HUES48 (cell line): ENCODE measurements at regions not wholly inside any gene's neighbourhood (a gene's known extent, or its start where the extent isn't known, plus 50 kb on each side); places are given as distances from the start of the nearest gene placed in this dataset.

Experiments used
- H3K27ac ChIP-seq: one replicate; pipeline ENCODE4 v1.7.0; 2013; ENCODE audit warnings: low read depth, low read length, inconsistent platforms
- H3K27me3 ChIP-seq: 2 replicates; pipeline ENCODE4 v1.6.1; 2013; ENCODE audit warnings: mild to moderate bottlenecking, low read length; ENCODE audit not compliant: control insufficient read depth, insufficient read depth
- H3K36me3 ChIP-seq: 2 replicates; pipeline ENCODE4 v1.6.1; 2013; ENCODE audit warnings: low read length; ENCODE audit not compliant: control insufficient read depth, insufficient read depth
- H3K4me1 ChIP-seq: 2 replicates; pipeline ENCODE4 v1.6.1; 2013; ENCODE audit warnings: mild to moderate bottlenecking, low read length; ENCODE audit not compliant: control insufficient read depth, insufficient read depth
- H3K4me3 ChIP-seq: 2 replicates; pipeline ENCODE4 v1.5.1; 2013; ENCODE audit warnings: mild to moderate bottlenecking, low read depth, low read length
- H3K9ac ChIP-seq: 2 replicates; pipeline ENCODE4 v1.6.1; 2013; ENCODE audit warnings: mild to moderate bottlenecking, low read depth, low read length, moderate library complexity
- H3K9me3 ChIP-seq: 2 replicates; pipeline ENCODE4 v1.6.1; 2013; ENCODE audit warnings: low read length; ENCODE audit not compliant: control insufficient read depth, insufficient read depth

DNA sequence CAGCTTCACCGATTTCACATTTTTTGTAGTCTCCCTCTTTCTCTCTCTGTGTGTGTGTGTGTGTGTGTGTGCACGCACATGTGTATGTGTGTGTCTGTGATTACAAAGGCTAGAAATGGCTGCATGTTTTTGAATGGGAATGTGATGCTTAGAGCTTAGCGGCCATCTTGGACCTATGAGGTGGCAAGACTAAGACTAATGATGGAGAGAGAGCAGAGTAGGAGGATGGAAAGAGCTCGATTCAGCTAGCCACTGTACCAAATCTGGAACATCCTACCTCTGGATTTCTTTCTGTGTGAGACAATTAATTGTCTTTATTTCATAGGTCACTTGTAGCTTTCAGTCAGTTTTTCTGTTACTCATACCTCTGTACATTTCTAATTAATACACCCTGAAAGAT is 205.1 kb downstream of the PCSK1 start:
- H3K9ac ChIP-seq = no peak overlapping the region
- H3K27ac ChIP-seq = no peak overlapping the region
- H3K27me3 ChIP-seq = no peaks in the 10 kb centered on the region
- no peak overlapping the region for H3K4me3 ChIP-seq
- no peaks in the 10 kb centered on the region for H3K9me3 ChIP-seq
- no peaks in the 10 kb centered on the region for H3K4me1 ChIP-seq
- H3K36me3 ChIP-seq = no peaks in the 10 kb centered on the region

DNA sequence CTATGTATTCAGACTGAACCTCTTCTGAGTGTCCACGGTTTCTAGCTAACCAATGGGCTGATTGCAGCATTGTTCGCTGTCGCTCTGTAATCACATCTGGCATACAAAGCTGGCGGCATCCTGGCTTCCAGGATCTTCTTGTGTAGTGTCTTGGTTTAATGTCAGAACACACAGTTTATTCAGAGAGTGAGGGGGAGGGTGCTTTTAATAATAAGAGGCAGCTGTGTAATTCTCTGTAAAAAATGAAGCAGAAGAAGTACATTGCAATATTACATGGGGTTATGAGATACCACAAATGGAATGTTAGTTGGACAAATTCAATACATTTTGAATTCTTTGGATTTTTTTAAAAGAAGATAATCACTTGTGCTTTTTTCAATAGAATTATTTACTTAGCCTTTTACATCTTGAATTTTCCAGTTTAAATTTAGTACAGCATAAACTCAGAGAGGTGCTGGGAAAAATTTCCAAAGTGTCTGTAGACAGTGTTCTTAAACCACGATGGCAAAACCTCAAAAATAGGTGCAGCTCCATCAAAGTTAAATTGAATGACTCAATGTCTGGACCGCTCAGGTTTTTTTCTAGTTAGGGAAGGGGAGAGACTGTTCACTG is 206.0 kb downstream of the PCSK1 start:
- Histone ChIP-seq H3K4me1 (no peaks in the 10 kb centered on the region), H3K27me3 (no peaks in the 10 kb centered on the region), H3K36me3 (no peaks in the 10 kb centered on the region), H3K9me3 (no peaks in the 10 kb centered on the region), H3K9ac (no peak overlapping the region), H3K4me3 (no peak overlapping the region), H3K27ac (no peak overlapping the region)

DNA sequence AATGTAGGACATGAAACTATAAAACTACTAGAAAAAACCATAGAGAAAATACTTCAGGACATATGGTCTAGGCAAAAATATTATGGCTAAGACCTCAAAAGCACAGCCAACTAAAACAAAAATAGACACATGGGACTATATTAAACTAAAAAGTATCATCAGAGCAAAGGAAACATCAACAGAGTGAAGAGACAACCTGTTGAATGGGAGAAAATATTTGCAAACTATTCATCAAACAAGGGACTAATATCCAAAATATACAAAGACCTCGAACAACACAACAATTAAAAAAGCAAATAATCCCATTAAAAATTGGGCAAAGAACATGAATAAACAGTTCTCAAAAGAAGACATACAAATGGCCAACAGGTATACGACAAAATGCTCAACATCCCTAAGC is 210.9 kb downstream of the PCSK1 start:
- H3K9ac ChIP-seq = no peak overlapping the region

DNA sequence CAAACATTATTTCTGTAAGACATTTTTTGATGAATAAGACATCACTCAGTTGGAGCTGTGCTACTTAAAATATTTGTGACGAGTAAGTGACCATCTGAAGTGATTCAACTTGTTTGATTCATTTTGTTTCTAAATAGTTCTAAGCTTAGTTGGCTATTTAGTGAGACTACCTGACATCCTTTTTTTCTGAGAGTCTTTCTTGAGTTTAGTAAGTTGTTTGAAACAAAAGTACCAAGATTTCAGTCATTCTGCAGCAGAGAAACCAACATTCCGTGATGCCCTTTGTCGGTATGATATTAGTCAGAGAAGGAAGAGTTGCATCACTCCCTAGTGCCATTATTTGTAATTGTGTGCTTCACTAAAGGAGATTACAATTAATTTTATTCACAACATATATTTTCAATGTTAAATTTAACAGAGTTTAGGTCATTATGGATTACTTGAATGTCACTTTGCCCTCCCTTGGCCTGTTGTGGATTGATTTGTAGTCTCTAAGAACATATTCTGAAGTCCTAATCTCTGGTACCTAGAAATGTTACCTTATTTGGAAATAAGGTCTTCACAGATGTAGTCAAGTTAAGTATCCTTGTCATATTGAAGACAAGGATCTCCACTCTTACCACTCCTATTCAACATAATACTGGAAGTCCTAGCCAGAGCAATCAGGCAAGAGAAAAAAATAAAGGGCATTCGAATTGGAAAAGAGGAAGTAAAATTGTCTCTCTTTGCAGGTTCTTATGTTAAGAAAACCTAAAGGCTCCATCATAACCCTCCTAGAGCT is 212.2 kb downstream of the PCSK1 start:
- no peak overlapping the region for H3K27ac ChIP-seq
- no peak overlapping the region for H3K4me3 ChIP-seq
- no peaks in the 10 kb centered on the region for H3K27me3 ChIP-seq
- H3K9me3 ChIP-seq = no peaks in the 10 kb centered on the region
- H3K9ac ChIP-seq = no peak overlapping the region
- H3K36me3 ChIP-seq = no peaks in the 10 kb centered on the region
- peaks cover 9% of the 10 kb centered on the region for H3K4me1 ChIP-seq

More for the DNA sequence above, 210.9 kb downstream of the PCSK1 start:
- Histone ChIP-seq H3K9me3 (no peaks in the 10 kb centered on the region), H3K36me3 (no peaks in the 10 kb centered on the region), H3K4me1 (peaks cover 9% of the 10 kb centered on the region; the same call in 1 of the 2 replicates), H3K27ac (no peak overlapping the region), H3K4me3 (no peak overlapping the region), H3K27me3 (no peaks in the 10 kb centered on the region)

DNA sequence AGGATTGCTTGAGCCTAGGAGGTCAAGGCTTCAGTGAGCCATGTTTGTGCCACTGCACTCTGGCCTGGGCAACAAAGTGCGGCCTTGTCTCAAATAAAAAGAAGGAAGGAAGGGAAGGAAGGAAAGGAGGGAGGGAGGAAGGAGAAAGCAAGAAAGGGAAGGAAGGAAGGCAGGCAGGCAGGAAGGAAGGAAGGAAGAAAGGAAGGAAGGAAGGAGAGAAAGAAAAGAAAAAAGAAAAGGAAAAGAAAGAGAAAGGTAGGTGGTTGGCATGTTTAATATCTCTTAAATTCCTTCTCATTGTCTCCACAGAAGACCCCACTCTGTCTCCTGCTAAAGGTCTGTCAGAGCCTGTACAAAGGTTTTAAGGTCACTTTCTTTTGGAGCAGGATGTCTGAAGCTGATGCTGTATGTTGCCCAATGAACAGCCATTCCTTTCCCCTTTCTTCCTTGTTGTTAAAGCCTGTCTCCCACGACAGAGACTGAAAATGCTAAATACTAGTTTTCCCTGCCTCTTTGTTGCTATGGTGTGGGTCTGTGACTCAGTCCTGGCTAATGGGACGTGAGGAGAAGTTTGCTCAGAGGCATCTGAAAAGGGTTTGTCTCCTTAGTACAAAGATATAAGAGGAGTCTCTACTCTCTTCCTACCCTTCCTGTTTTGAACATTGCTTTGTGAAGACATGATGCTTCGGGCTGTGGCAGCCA is 213.3 kb downstream of the PCSK1 start:
- H3K9ac ChIP-seq = no peak overlapping the region
- H3K4me1 ChIP-seq = peaks cover 9% of the 10 kb centered on the region
- H3K4me3 ChIP-seq = no peak overlapping the region
- H3K9me3 ChIP-seq = no peaks in the 10 kb centered on the region
- H3K36me3 ChIP-seq = no peaks in the 10 kb centered on the region
- no peaks in the 10 kb centered on the region for H3K27me3 ChIP-seq
- no peak overlapping the region for H3K27ac ChIP-seq

DNA sequence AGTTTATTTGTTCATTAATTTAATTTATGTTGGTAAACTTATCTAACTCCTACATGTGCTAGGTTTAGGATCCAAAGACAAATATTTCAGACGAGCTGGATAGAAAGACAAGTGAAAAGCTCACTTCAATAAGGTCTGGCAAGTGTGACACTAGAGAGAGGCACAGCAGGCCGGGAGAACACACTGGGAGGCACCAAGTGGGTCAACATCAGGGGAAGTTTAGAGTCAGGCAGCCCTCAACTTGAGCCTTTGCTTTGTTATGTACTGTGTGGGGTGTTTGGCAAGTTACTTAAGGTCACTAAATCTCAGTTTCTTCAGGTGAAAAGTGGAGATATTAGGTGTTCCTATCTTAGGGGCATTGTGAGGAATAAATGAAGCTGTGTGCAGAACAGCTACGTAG is 214.4 kb downstream of the PCSK1 start:
- no peaks in the 10 kb centered on the region for H3K9me3 ChIP-seq
- H3K36me3 ChIP-seq = no peaks in the 10 kb centered on the region
- no peak overlapping the region for H3K9ac ChIP-seq
- no peak overlapping the region for H3K27ac ChIP-seq
- H3K27me3 ChIP-seq = no peaks in the 10 kb centered on the region
- H3K4me1 ChIP-seq = peaks cover 9% of the 10 kb centered on the region
- no peak overlapping the region for H3K4me3 ChIP-seq

DNA sequence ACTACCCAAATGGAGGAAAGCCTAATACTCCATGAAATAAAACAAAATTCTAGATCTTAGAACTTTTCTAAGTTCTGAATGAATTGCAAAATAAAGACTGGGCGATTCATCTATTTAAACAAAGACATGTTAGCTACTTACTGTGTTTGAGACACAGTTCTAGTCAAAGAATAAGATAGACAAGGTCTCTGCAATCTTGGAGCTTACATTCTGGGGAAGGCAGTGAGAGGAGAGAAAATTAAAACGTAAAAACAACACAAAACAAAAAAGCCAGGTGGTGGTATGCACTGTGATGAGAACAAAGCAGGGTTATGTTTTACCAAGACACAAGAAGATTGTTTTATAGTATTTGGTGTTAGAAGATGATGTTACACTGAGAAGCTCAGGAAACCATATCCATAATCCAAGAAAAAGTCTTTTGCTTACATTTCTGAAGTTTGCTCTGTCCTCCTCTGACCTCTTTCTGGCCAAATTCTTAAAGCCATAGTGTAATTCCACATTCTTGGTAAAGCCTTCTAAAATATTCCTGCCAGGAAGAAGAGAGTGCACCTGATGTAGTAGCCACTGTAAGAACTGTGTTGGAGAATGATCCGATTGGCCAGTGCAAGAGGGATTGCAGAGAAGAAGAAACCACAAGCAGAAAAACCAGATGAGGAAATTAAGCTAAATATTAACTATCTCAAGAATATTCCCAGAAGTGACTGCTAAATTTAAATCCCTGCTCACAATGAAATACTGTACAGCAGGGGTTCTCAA is 218.4 kb downstream of the PCSK1 start:
- H3K36me3 ChIP-seq = no peaks in the 10 kb centered on the region
- H3K27ac ChIP-seq = no peak overlapping the region
- H3K4me3 ChIP-seq = no peak overlapping the region
- H3K9ac ChIP-seq = no peak overlapping the region
- H3K9me3 ChIP-seq = no peaks in the 10 kb centered on the region
- no peaks in the 10 kb centered on the region for H3K27me3 ChIP-seq
- peaks cover 9% of the 10 kb centered on the region for H3K4me1 ChIP-seq

DNA sequence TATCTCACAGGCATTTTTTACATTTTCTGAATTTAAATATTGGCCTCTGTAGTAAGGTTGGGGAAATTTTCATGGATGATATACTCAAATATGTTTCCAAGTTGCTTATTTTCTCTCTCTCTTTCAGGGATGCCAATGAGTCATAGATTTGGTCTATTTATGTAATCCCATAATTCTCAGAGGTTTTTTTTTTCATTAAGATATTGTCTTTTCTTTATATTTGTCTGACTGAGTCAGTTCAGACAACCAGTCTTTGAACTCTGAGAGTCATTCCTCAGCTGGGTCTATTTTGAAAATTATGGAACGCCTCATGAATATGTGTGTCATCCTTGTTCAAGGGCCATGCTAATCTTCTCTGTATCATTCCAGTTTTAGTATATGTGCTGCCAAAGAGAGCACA is 223.2 kb downstream of the PCSK1 start:
- Histone ChIP-seq H3K27ac (no peak overlapping the region), H3K36me3 (no peaks in the 10 kb centered on the region), H3K9me3 (peaks cover 5% of the 10 kb centered on the region; the same call in 1 of the 2 replicates), H3K4me3 (no peak overlapping the region), H3K27me3 (no peaks in the 10 kb centered on the region), H3K9ac (no peak overlapping the region), H3K4me1 (no peaks in the 10 kb centered on the region)

DNA sequence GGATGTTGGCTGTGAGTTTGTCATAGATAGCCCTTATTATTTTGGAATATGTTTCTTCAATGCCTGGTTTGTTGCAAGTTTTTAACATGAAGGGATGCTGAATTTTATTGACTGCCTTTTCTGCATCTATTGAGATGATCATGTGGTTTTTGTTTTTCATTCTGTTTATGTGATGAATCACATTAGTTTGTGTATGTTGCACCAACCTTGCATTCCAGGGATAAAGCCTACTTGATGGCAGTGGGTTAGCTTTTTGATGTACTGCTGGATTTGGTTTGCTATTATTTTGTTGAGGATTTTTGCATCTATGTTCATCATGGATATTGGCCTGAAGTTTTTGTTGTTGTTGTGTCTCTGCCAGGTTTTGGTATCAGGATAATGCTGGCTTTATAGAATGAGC is 225.6 kb downstream of the PCSK1 start:
- Histone ChIP-seq H3K4me3 (no peak overlapping the region), H3K27me3 (no peaks in the 10 kb centered on the region), H3K27ac (no peak overlapping the region), H3K36me3 (no peaks in the 10 kb centered on the region), H3K9ac (no peak overlapping the region), H3K9me3 (peaks cover 5% of the 10 kb centered on the region; the same call in 1 of the 2 replicates), H3K4me1 (no peaks in the 10 kb centered on the region)

DNA sequence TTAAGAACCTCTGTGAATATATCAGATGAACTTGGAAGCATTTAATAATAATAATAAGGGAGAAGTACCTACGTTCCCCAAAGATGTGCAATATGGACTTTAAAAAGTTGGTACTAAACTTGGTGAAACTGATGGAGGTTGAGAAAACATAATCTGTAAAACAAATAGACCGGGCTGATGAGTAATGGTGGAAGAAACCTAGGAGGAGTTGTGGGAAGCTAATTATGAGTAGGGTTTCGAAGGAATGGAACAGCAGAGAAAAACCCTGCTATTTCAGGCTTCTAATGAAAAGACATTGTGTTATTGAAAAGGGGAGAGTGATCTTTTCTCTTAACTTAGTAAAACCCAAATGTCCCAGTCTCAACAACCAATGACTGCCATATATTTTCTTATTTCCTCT is 229.3 kb downstream of the PCSK1 start:
- Histone ChIP-seq H3K27me3 (no peaks in the 10 kb centered on the region), H3K36me3 (no peaks in the 10 kb centered on the region), H3K27ac (no peak overlapping the region), H3K4me3 (no peak overlapping the region), H3K4me1 (no peaks in the 10 kb centered on the region), H3K9me3 (peaks cover 5% of the 10 kb centered on the region; the same call in 1 of the 2 replicates), H3K9ac (no peak overlapping the region)
